Natural killer cell treated with Interleukin-12 subunit alpha and Interleukin-12 subunit beta and Interleukin-15 and Interleukin-18, amount 100 ng/mL, for 72 hours (primary cell): ENCODE measurements at regions not wholly inside any gene's neighbourhood (a gene's known extent, or its start where the extent isn't known, plus 50 kb on each side); places are given as distances from the start of the nearest gene placed in this dataset.

Experiments
- ATAC-seq, 2 donors: fragments of 150-1000 bp; cut with Tn5 transposase in 1 of 2; sonication (Bioruptor Pico), chemical (Tn5 transposase) in 1 of 2; 2 replicates each; pipeline ENCODE4 v1.10.0; 2021
- DNase-seq: peaks from one replicate; pipeline ENCODE4 v3.0.0; 2022; ENCODE audit warnings: low spot score
- H3K27ac Mint-ChIP-seq, 2 donors: 1 replicate in 1 of 2; 2 replicates in 1 of 2; pipeline ENCODE4 v1.8.0; 2022; ENCODE audit warnings: mixed read lengths in 2 of 2, mild to moderate bottlenecking in 1 of 2, moderate library complexity in 1 of 2
- H3K27me3 Mint-ChIP-seq, 2 donors: 1 replicate in 1 of 2; 2 replicates in 1 of 2; pipeline ENCODE4 v1.8.0; 2022; ENCODE audit warnings: mixed read lengths in 2 of 2
- H3K36me3 Mint-ChIP-seq: one replicate; pipeline ENCODE4 v1.8.0; 2022; ENCODE audit warnings: mixed read lengths
- H3K4me1 Mint-ChIP-seq, 2 donors: 1 replicate in 1 of 2; 2 replicates in 1 of 2; pipeline ENCODE4 v1.8.0; 2022; ENCODE audit warnings: low read depth in 2 of 2, mixed read lengths in 2 of 2, mild to moderate bottlenecking in 1 of 2
- H3K4me3 Mint-ChIP-seq: one replicate; pipeline ENCODE4 v1.8.0; 2022; ENCODE audit warnings: mixed read lengths
- H3K9me3 Mint-ChIP-seq: 2 replicates; pipeline ENCODE4 v1.8.0; 2022; ENCODE audit warnings: mixed read lengths

GRCh38 chr18:37624318-37624717, 58.7 kb upstream of the CELF4 start:
- Mint-ChIP-seq H3K4me3 (no peak overlapping the region), H3K27me3 (no peaks in the 10 kb centered on the region), H3K27ac (no peak overlapping the region), H3K36me3 (no peaks in the 10 kb centered on the region), H3K9me3 (peaks cover 18% of the 10 kb centered on the region), H3K4me1 (no peaks in the 10 kb centered on the region)
- ATAC-seq = no peak
- DNase-seq = no peak

GRCh38 chr18:37619964-37620363, 54.4 kb upstream of the CELF4 start:
- H3K4me3 Mint-ChIP-seq = no peak overlapping the region
- H3K36me3 Mint-ChIP-seq = no peaks in the 10 kb centered on the region
- no peaks in the 10 kb centered on the region for H3K4me1 Mint-ChIP-seq
- H3K27me3 Mint-ChIP-seq = no peaks in the 10 kb centered on the region
- no peak for DNase-seq
- peaks cover 12% of the 10 kb centered on the region for H3K9me3 Mint-ChIP-seq
- no peak overlapping the region for H3K27ac Mint-ChIP-seq
- ATAC-seq = no peak

- no peaks in the 10 kb centered on the region for H3K4me1 Mint-ChIP-seq
- no peaks in the 10 kb centered on the region for H3K27me3 Mint-ChIP-seq
- H3K36me3 Mint-ChIP-seq = no peaks in the 10 kb centered on the region
- peaks cover 4% of the 10 kb centered on the region for H3K9me3 Mint-ChIP-seq
- no peak overlapping the region for H3K27ac Mint-ChIP-seq
- DNase-seq (no peak), ATAC-seq (no peak)
- no peak overlapping the region for H3K4me3 Mint-ChIP-seq
Measured at GRCh38 chr18:37617623-37618022, 52.0 kb upstream of the CELF4 start.
